ENCODE measurements at regions not wholly inside any gene's neighbourhood (a gene's known extent, or its start where the extent isn't known, plus 50 kb on each side); places are given as distances from the start of the nearest gene placed in this dataset.

- Histone ChIP-seq H2AFZ (ENCODE audit: low read depth) (no peak overlapping the region), H4K20me1 (ENCODE audit: insufficient read depth) (no peaks in the 10 kb centered on the region), H3K79me2 (ENCODE audit: insufficient read depth, low read depth) (no peaks in the 10 kb centered on the region)
These were observed 70.7 kb upstream of the PAX6 start for GRCh38 chr11:31881825-31882224.

GRCh38 chr11:31879681-31880080 lies 68.6 kb upstream of the PAX6 start:
- no peak overlapping the region for H2AFZ ChIP-seq (ENCODE audit: low read depth)
- no peak overlapping the region for H3K27ac ChIP-seq
- H3K9ac ChIP-seq, result no peak overlapping the region
- no peaks in the 10 kb centered on the region for H3K36me3 ChIP-seq (ENCODE audit: insufficient read depth)
- H3K4me1 ChIP-seq (ENCODE audit: low read depth, poor library complexity, severe bottlenecking), result no peaks in the 10 kb centered on the region
- H3K27me3 ChIP-seq (ENCODE audit: insufficient read depth, low read depth), result no peaks in the 10 kb centered on the region
- H3K79me2 ChIP-seq (ENCODE audit: insufficient read depth, low read depth), result no peaks in the 10 kb centered on the region
- no peak overlapping the region for H3K4me3 ChIP-seq (IDR thresholded peaks at IDR 0.05; ENCODE audit: insufficient read depth, low read depth, low read length)
- H3K4me2 ChIP-seq, result no peak overlapping the region
- TF ChIP-seq CTCF (conservative IDR thresholded peaks at IDR 0.05; ENCODE audit: low read depth, low read length), result no peak
- no peaks in the 10 kb centered on the region for H4K20me1 ChIP-seq (ENCODE audit: insufficient read depth)

More at GRCh38 chr11:31881825-31882224, 70.7 kb upstream of the PAX6 start:
- Histone ChIP-seq H3K4me1 (ENCODE audit: low read depth, poor library complexity, severe bottlenecking) (no peaks in the 10 kb centered on the region), H3K27me3 (ENCODE audit: insufficient read depth, low read depth) (no peaks in the 10 kb centered on the region), H3K27ac (no peak overlapping the region), H3K4me2 (no peak overlapping the region), H3K36me3 (ENCODE audit: insufficient read depth) (no peaks in the 10 kb centered on the region), H3K4me3 (IDR thresholded peaks at IDR 0.05; ENCODE audit: insufficient read depth, low read depth, low read length) (no peak overlapping the region), H3K9ac (no peak overlapping the region)
- TF ChIP-seq CTCF (conservative IDR thresholded peaks at IDR 0.05; ENCODE audit: low read depth, low read length), result no peak

GRCh38 chr11:31877863-31878262 lies 66.7 kb upstream of the PAX6 start:
- Histone ChIP-seq H3K4me2 (no peak overlapping the region), H3K27me3 (ENCODE audit: insufficient read depth, low read depth) (no peaks in the 10 kb centered on the region)
- TF ChIP-seq CTCF (conservative IDR thresholded peaks at IDR 0.05; ENCODE audit: low read depth, low read length), result no peak

DNA sequence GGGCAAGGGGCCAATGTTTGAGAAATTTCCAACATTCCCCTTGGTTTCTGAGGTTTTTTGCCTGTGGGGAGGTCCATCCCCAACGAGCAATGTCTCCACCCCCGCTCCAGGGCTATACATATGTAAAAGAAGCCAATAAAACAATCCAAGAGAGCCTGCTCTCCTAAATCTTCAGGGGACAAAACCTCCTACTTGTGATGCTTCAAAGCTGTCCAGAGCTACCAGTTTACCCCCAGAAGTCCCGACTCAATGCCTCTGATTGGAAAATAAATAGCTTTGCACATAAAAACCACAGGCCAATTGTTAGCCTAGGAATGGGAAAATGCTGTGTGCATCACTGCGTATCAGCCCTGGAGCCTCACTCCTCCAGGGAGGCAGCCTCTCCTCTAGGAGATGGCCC lies 66.0 kb upstream of the PAX6 start:
- no peak overlapping the region for H3K27ac ChIP-seq
- H3K27me3 ChIP-seq (ENCODE audit: insufficient read depth, low read depth), result no peaks in the 10 kb centered on the region
- no peak overlapping the region for H2AFZ ChIP-seq (ENCODE audit: low read depth)
- no peaks in the 10 kb centered on the region for H3K79me2 ChIP-seq (ENCODE audit: insufficient read depth, low read depth)
- no peaks in the 10 kb centered on the region for H3K36me3 ChIP-seq (ENCODE audit: insufficient read depth)
- H3K4me1 ChIP-seq (ENCODE audit: low read depth, poor library complexity, severe bottlenecking), result no peaks in the 10 kb centered on the region
- no peak overlapping the region for H3K9ac ChIP-seq
- H3K4me3 ChIP-seq (IDR thresholded peaks at IDR 0.05; ENCODE audit: insufficient read depth, low read depth, low read length), result no peak overlapping the region
- no peak for TF ChIP-seq CTCF (conservative IDR thresholded peaks at IDR 0.05; ENCODE audit: low read depth, low read length)
- no peaks in the 10 kb centered on the region for H4K20me1 ChIP-seq (ENCODE audit: insufficient read depth)
- H3K4me2 ChIP-seq, result no peak overlapping the region

More at GRCh38 chr11:31877863-31878262, 66.7 kb upstream of the PAX6 start:
- H3K27ac ChIP-seq, result no peak overlapping the region
- no peaks in the 10 kb centered on the region for H3K4me1 ChIP-seq (ENCODE audit: low read depth, poor library complexity, severe bottlenecking)
- H4K20me1 ChIP-seq (ENCODE audit: insufficient read depth), result no peaks in the 10 kb centered on the region
- no peak overlapping the region for H2AFZ ChIP-seq (ENCODE audit: low read depth)
- no peak overlapping the region for H3K4me3 ChIP-seq (IDR thresholded peaks at IDR 0.05; ENCODE audit: insufficient read depth, low read depth, low read length)
- no peaks in the 10 kb centered on the region for H3K79me2 ChIP-seq (ENCODE audit: insufficient read depth, low read depth)
- no peak overlapping the region for H3K9ac ChIP-seq
- H3K36me3 ChIP-seq (ENCODE audit: insufficient read depth), result no peaks in the 10 kb centered on the region

Measured in KMS-11 (cell line).